AG04450 (cell line): ENCODE measurements at regions not wholly inside any gene's neighbourhood (a gene's known extent, or its start where the extent isn't known, plus 50 kb on each side); places are given as distances from the start of the nearest gene placed in this dataset.

Source experiments
- CTCF ChIA-PET: fragments of 300-600, 350-600 bp; formaldehyde crosslinking; extraction: SDS; loops from one replicate; lab custom pipeline; 2022; ENCODE audit warnings: antibody characterized with exemption, inconsistent platforms; lab: Charles Lee
- POLR2A ChIA-PET: fragments of 350-600 bp; formaldehyde crosslinking; extraction: SDS; loops from one replicate; lab custom pipeline; 2021; ENCODE audit warnings: antibody characterized with exemption, inconsistent platforms; lab: Yijun Ruan, JAX
- DNase-seq: peaks from one replicate; pipeline ENCODE4 v3.0.0-alpha.2; 2011; ENCODE audit warnings: low read depth, low spot score
- H3K27ac ChIP-seq: one replicate; pipeline ENCODE4 v1.5.1; 2012; ENCODE audit warnings: low read depth, low read length, control low read depth
- H3K27me3 ChIP-seq: one replicate; pipeline ENCODE4 v1.6.0; 2012; ENCODE audit warnings: low read length; ENCODE audit not compliant: control insufficient read depth, insufficient read depth
- H3K4me3 ChIP-seq: 2 replicates; pipeline ENCODE4 v1.5.1; 2011; ENCODE audit warnings: mild to moderate bottlenecking, low read depth, low read length, control low read depth
- H3K9me3 ChIP-seq: 2 replicates; pipeline ENCODE4 v1.5.1; 2012; ENCODE audit warnings: low read length; ENCODE audit not compliant: control insufficient read depth, insufficient read depth
- CTCF ChIP-seq: IDR thresholded peaks from 2 replicates; pipeline ENCODE4 v1.5.1; 2011; ENCODE audit warnings: low read depth, low read length, control low read depth, inconsistent platforms

- POLR2A ChIA-PET = no interaction called here
- no peak for DNase-seq
- CTCF ChIA-PET = no interaction called here
Observed at GRCh38 chr12:124707316-124707715, 139.9 kb upstream of the NCOR2 start.

DNA sequence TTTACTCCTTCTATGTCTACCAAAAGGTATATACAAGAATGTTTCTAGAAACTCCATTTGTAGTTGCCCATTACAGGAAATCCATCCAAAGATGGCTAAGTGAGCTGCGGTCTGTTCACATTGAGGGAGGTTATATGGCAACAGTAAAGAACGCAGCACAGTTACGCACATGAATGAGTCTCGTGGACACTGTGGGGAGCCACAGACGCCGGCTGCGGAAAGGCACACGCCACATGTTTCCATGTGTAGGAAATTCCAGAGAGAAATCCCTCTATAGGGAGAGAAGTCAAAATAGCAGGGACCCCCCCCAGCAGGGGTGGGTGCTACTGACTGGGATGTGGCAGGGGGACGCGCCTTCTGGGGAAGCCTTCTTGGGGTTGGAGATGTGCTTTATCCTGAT is 139.0 kb upstream of the NCOR2 start:
- H3K9me3 ChIP-seq = peaks cover 7% of the 10 kb centered on the region
- no peak overlapping the region for H3K4me3 ChIP-seq
- peaks cover 11% of the 10 kb centered on the region for H3K27me3 ChIP-seq
- no peak for DNase-seq
- POLR2A ChIA-PET = interaction anchor here (0.6 kb wide), 1 partner anchor 113 kb away, joined by 3 read pairs; no protein-coding TSS in a partner anchor
- no peak for TF ChIP-seq CTCF
- CTCF ChIA-PET = interaction anchor here (0.6 kb wide), 1 partner anchor 59 kb away, joined by 3 read pairs; no protein-coding TSS in a partner anchor
- H3K27ac ChIP-seq = no peak overlapping the region

More at GRCh38 chr12:124707316-124707715, 139.9 kb upstream of the NCOR2 start:
- Histone ChIP-seq H3K27ac (no peak overlapping the region), H3K9me3 (peaks cover 7% of the 10 kb centered on the region), H3K4me3 (no peak overlapping the region), H3K27me3 (peaks cover 11% of the 10 kb centered on the region)
- no peak for TF ChIP-seq CTCF

GRCh38 chr12:124705545-124706138 is 138.2 kb upstream of the NCOR2 start:
- Histone ChIP-seq H3K27me3 (peaks cover 13% of the 10 kb centered on the region), H3K27ac (no peak overlapping the region), H3K9me3 (peaks cover 7% of the 10 kb centered on the region), H3K4me3 (no peak overlapping the region)
- no peak for DNase-seq
- CTCF ChIA-PET = no interaction called here
- POLR2A ChIA-PET = interaction anchor here (0.6 kb wide), 1 partner anchor 114 kb away, joined by 3 read pairs; no protein-coding TSS in a partner anchor
- no peak for TF ChIP-seq CTCF

DNA sequence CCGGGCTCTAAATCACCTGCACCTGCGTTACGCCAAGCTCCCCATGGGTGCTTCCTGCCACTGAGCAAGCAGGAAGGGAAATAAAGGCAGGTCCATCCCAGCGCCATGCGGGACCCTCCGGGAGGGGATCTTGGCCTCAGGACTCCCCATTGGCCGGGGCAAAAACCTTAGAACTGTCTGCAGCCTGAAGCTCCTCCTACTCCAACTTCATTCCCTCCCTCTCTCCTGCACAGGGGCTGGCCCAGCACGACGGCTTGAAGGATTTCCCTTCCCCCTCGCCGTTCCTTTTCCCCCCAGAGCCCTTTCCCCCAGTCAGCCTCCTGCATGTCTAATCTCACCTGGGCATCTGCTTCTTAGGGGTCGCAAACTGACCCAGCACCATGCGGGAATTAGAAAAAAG is 137.2 kb upstream of the NCOR2 start:
- Histone ChIP-seq H3K27me3 (peaks cover 18% of the 10 kb centered on the region), H3K27ac (no peak overlapping the region), H3K4me3 (no peak overlapping the region), H3K9me3 (peaks cover 7% of the 10 kb centered on the region)
- ChIA-PET POLR2A (no interaction called here), CTCF (no interaction called here)
- no peak for TF ChIP-seq CTCF
- DNase-seq = no peak

DNA sequence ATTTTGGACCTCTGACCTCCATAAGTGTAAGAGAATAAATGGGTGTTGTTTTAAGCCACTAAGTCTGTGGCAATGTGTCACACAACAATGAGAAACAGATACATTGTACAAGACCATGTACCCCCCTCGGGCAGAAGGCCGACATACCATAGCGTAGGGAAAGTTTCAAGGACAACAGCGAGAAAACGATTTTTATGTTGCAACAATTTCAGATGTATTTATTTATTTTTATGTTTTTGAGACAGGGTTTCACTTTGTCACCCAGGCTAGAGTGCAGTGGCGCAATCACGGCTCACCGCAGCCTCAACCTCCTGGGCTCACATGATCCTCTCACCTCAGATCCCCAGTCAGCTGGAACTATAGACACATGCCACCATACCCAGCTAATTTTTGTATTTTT is 136.4 kb upstream of the NCOR2 start:
- POLR2A ChIA-PET = no interaction called here
- peaks cover 21% of the 10 kb centered on the region for H3K27me3 ChIP-seq
- H3K4me3 ChIP-seq = no peak overlapping the region
- CTCF ChIA-PET = no interaction called here
- DNase-seq = no peak
- no peak for TF ChIP-seq CTCF
- no peak overlapping the region for H3K27ac ChIP-seq
- peaks cover 7% of the 10 kb centered on the region for H3K9me3 ChIP-seq
